Endothelial cell of umbilical vein (primary cell): ENCODE measurements at regions not wholly inside any gene's neighbourhood (a gene's known extent, or its start where the extent isn't known, plus 50 kb on each side); places are given as distances from the start of the nearest gene placed in this dataset.

Source experiments
- CTCF ChIP-seq, 2 donors: IDR thresholded peaks; 1 replicate in 1 of 2; 2 replicates in 1 of 2; pipeline ENCODE4 v1.5.1; 2011; ENCODE audit warnings: low read length in 2 of 2, mild to moderate bottlenecking in 2 of 2, moderate library complexity in 2 of 2, control low read depth in 1 of 2, inconsistent platforms in 1 of 2, low read depth in 1 of 2; ENCODE audit not compliant: insufficient read depth in 1 of 2; ENCODE audit errors: extremely low read depth in 1 of 2
- GATA2 ChIP-seq: IDR thresholded peaks from 2 replicates; pipeline ENCODE4 v1.7.0; 2011; ENCODE audit warnings: low read depth, mild to moderate bottlenecking, moderate library complexity, mixed read lengths, low read length; ENCODE audit not compliant: insufficient read length, insufficient read depth
- MAX ChIP-seq: IDR thresholded peaks from 2 replicates; pipeline ENCODE4 v1.6.1; 2011; ENCODE audit not compliant: insufficient read depth, insufficient read length
- MYC ChIP-seq: IDR thresholded peaks from one replicate; pipeline ENCODE4 v1.6.1; 2011; ENCODE audit warnings: mild to moderate bottlenecking, low read depth, low read length
- POLR2A ChIP-seq: IDR thresholded peaks from 2 replicates; pipeline ENCODE4 v1.6.1; 2012; ENCODE audit warnings: low read depth, mild to moderate bottlenecking, control low read depth, low read length
- POLR2AphosphoS5 ChIP-seq: IDR thresholded peaks from 2 replicates; pipeline ENCODE4 v1.6.1; 2012; ENCODE audit warnings: low read depth, mild to moderate bottlenecking, control low read depth, low read length, moderate library complexity; ENCODE audit not compliant: insufficient read depth

- TF ChIP-seq GATA2 (no peak), POLR2A (no peak), CTCF (IDR thresholded peaks at IDR 0.05; ENCODE audit: extremely low read depth in 1 of 2, insufficient read depth in 1 of 2, low read depth in 1 of 2, low read length in 2 of 2) (no peak), MYC (no peak), POLR2AphosphoS5 (no peak), MAX (no peak)
Measured at GRCh38 chr2:61774351-61774750, 79.5 kb downstream of the FAM161A start.
